Ovary (tissue), 7 donors: ENCODE measurements at regions not wholly inside any gene's neighbourhood (a gene's known extent, or its start where the extent isn't known, plus 50 kb on each side); places are given as distances from the start of the nearest gene placed in this dataset.

Source experiments
- DNase-seq, 5 donors: peaks; one replicate each; pipeline ENCODE4 v3.0.0-alpha.2; 2019 to 2020
- H3K27ac ChIP-seq, 2 donors: fragments of 200-600 bp; one replicate each; pipeline versions ENCODE4 v1.5.1 to v1.8.0; 2019 to 2022
- H3K27me3 ChIP-seq: fragments of 200-600 bp; one replicate; pipeline ENCODE4 v1.8.0; 2022
- H3K36me3 ChIP-seq: fragments of 200-600 bp; sonication (generic); one replicate; pipeline ENCODE4 v1.5.1; 2019
- H3K4me1 ChIP-seq: one replicate; pipeline ENCODE4 v1.8.1; 2013; ENCODE audit warnings: mild to moderate bottlenecking, moderate library complexity; ENCODE audit not compliant: insufficient read depth
- H3K4me3 ChIP-seq: fragments of 200-600 bp; sonication (generic); one replicate; pipeline ENCODE4 v1.5.1; 2017
- H3K9me3 ChIP-seq, 2 donors: fragments of 200-600 bp in 1 of 2; sonication (generic) in 1 of 2; one replicate each; pipeline versions ENCODE4 v1.5.1 to v1.8.1; 2013 to 2019; ENCODE audit warnings: mild to moderate bottlenecking in 1 of 2, moderate library complexity in 1 of 2
- EP300 ChIP-seq: sonication (generic); formaldehyde crosslinking; IDR thresholded peaks from one replicate; pipeline ENCODE4 v1.6.1; 2017; ENCODE audit warnings: antibody characterized with exemption
- POLR2A ChIP-seq: fragments of 450-650 bp; IDR thresholded peaks from one replicate; pipeline ENCODE4 v1.6.1; 2017; ENCODE audit warnings: antibody characterized with exemption, mild to moderate bottlenecking, moderate library complexity
- WGBS, 3 donors: extraction: QIAGEN DNeasy Blood & Tissue Kit in 1 of 3; methylation state at CpG; one replicate each; pipeline versions ENCODE4 v1.1.5 to v1.1.7; 2013 to 2017; 5-methylcytosine and 5-hydroxymethylcytosine counted together
- intact Hi-C, 4 donors: fragments of 100-400 bp; cut with DNase I; formaldehyde crosslinking; loops; one replicate each; pipeline versions ENCODE4 v1.11.0 to v1.15.1; 2022 to 2023
- TF ChIP-seq, protein P1 (sequence below), 3 donors: fragments of 450-650 bp in 2 of 3; fragments of 200-600 bp in 1 of 3; IDR thresholded peaks; one replicate each; pipeline versions ENCODE4 v1.5.1 to v1.8.0; 2016 to 2022; ENCODE audit warnings: antibody characterized with exemption in 3 of 3, mild to moderate bottlenecking in 1 of 3
- donor health status: DM: no; HTN: no; CAD: no; lungs with moderate emphysema.
- donor health status: DM: no; HTN: no; CAD: no.
- donor health status: Bipolar disorder and iron deficiency.
- donor health status: DM: no; HTN: no; CAD: no.
- donor health status: DM: yes; HTN: yes; CAD: no.

DNA sequence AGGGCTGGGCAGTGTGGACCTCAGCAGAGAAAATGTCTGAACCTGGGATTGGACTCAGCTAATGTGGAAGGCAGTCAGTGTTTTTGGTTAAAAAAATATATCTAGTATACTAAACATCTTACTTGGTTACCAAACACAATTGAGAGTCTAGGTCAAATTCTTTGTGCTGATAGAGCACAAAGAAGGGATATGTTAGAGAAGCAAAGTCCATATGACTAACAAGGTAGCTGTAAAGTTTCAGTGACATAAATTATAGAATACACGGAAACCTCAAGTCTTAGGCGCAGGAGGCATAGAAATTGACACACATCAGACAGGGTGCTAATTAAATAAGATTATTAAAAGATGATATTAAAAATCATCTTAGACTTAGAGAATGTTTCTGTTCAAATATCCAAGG is 718.3 kb downstream of the TLR4 start:
- Histone ChIP-seq H3K4me3 (no peak overlapping the region), H3K36me3 (no peaks in the 10 kb centered on the region), H3K27ac (no peak overlapping the region), H3K4me1 (no peaks in the 10 kb centered on the region), H3K27me3 (no peaks in the 10 kb centered on the region), H3K9me3 (no peaks in the 10 kb centered on the region)
- 93 to 97% (median 95%) methylated on average over 2 of the region's 2 CpGs for WGBS, 3 donors
- intact Hi-C loops: no loop called here
- DNase-seq: no peak
- TF ChIP-seq POLR2A: no peak
- TF ChIP-seq EP300: no peak
- TF ChIP-seq, protein P1, sequence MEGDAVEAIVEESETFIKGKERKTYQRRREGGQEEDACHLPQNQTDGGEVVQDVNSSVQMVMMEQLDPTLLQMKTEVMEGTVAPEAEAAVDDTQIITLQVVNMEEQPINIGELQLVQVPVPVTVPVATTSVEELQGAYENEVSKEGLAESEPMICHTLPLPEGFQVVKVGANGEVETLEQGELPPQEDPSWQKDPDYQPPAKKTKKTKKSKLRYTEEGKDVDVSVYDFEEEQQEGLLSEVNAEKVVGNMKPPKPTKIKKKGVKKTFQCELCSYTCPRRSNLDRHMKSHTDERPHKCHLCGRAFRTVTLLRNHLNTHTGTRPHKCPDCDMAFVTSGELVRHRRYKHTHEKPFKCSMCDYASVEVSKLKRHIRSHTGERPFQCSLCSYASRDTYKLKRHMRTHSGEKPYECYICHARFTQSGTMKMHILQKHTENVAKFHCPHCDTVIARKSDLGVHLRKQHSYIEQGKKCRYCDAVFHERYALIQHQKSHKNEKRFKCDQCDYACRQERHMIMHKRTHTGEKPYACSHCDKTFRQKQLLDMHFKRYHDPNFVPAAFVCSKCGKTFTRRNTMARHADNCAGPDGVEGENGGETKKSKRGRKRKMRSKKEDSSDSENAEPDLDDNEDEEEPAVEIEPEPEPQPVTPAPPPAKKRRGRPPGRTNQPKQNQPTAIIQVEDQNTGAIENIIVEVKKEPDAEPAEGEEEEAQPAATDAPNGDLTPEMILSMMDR (IDR thresholded peaks at IDR 0.05): no peak

DNA sequence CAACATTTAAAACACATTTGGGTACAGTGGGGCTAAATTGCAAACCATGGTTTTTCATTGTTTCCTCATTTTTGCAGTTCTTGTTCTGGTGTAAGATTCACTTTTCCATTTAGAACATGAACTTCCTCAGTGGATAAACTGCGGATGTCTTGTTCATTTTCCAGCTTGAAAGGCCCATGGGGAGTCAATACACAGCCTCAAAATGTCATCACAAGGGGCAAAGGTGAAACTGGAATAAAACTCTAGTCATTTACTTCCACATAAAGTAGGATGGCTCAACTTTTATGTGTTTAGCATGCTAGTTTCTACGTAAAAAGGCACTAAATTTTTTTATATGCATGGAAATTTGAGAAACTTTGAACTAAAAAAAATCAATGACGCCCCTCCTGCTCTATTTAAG is 718.8 kb downstream of the TLR4 start:
- Histone ChIP-seq H3K27me3 (no peaks in the 10 kb centered on the region), H3K36me3 (no peaks in the 10 kb centered on the region), H3K27ac (no peak overlapping the region), H3K9me3 (no peaks in the 10 kb centered on the region), H3K4me1 (no peaks in the 10 kb centered on the region), H3K4me3 (no peak overlapping the region)
- 82 to 89% (median 85%) methylated on average over 3 of the region's 3 CpGs for WGBS, 3 donors
- TF ChIP-seq EP300: no peak
- no peak for TF ChIP-seq POLR2A
- TF ChIP-seq, protein P1 (IDR thresholded peaks at IDR 0.05): no peak
- intact Hi-C loops: no loop called here
- no peak for DNase-seq

GRCh38 chr9:118423721-118424120 is 719.5 kb downstream of the TLR4 start:
- Histone ChIP-seq H3K36me3 (no peaks in the 10 kb centered on the region), H3K4me1 (no peaks in the 10 kb centered on the region), H3K4me3 (no peak overlapping the region), H3K27ac (no peak overlapping the region), H3K9me3 (no peaks in the 10 kb centered on the region), H3K27me3 (no peaks in the 10 kb centered on the region)
- 68 to 84% (median 69%) methylated on average over 4 of the region's 4 CpGs for WGBS, 3 donors
- no peak for DNase-seq
- intact Hi-C loops: no loop called here
- TF ChIP-seq, protein P1 (IDR thresholded peaks at IDR 0.05): no peak
- no peak for TF ChIP-seq EP300
- TF ChIP-seq POLR2A: no peak

DNA sequence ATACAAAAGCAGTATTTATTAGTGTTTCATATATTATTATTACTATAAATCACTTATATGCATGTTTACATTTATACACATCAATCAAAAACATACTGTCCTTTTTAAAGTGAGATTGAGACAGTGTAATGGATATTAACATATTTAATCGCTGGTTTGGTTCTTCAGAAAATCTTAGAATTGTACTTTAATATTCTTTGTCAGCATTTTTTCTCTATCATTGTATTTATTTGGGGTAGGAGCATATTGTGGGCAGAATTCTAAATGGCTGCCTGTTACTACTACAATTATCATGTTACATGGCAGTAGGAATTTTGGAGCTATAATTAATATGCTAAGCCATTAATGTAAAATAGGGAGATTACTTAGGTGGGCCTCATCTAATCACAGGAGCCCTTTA is 722.6 kb downstream of the TLR4 start:
- no peak overlapping the region for H3K4me3 ChIP-seq
- no peaks in the 10 kb centered on the region for H3K4me1 ChIP-seq
- TF ChIP-seq POLR2A (no peak), EP300 (no peak)
- TF ChIP-seq, protein P1 (IDR thresholded peaks at IDR 0.05): no peak
- WGBS, 3 donors: 89 to 94% (median 89%) methylated on average over 1 of the region's 1 CpG
- no peak overlapping the region for H3K27ac ChIP-seq
- intact Hi-C loops: no loop called here
- no peaks in the 10 kb centered on the region for H3K27me3 ChIP-seq
- H3K9me3 ChIP-seq: no peaks in the 10 kb centered on the region
- H3K36me3 ChIP-seq: no peaks in the 10 kb centered on the region
- DNase-seq: no peak

DNA sequence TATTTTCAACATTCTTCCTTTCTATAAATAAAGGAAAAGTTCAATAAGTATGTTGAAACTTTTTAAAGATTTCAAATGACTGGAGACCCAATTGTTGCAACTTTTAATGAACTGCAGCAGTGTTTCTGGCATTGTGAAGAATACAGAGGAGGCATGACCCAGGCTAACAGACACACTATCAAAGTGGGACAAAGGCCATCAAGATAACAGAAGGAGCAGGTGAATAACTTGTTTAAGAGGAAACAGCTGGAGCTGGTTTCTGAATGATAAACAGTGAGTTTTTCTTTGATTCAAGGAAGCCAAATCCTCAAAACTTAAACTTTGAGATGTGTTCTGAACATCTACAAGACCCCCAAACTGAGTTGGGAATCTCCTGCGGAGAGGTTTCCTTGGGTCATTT is 734.6 kb downstream of the TLR4 start:
- Histone ChIP-seq H3K4me3 (no peak overlapping the region), H3K27ac (no peak overlapping the region), H3K9me3 (no peaks in the 10 kb centered on the region), H3K36me3 (no peaks in the 10 kb centered on the region), H3K4me1 (no peaks in the 10 kb centered on the region), H3K27me3 (no peaks in the 10 kb centered on the region)
- 88 to 91% (median 88%) methylated on average over 1 of the region's 1 CpG for WGBS, 3 donors
- DNase-seq: no peak
- TF ChIP-seq EP300 (no peak), POLR2A (no peak)
- TF ChIP-seq, protein P1 (IDR thresholded peaks at IDR 0.05): no peak
- intact Hi-C loops: no loop called here
